Motor neuron (in vitro differentiated cells): ENCODE measurements at regions not wholly inside any gene's neighbourhood (a gene's known extent, or its start where the extent isn't known, plus 50 kb on each side); places are given as distances from the start of the nearest gene placed in this dataset.

ENCODE experiments used
- ATAC-seq, 8 experiments: fragments of 200-7000 bp; cut with Tn5 transposase; replicated peaks in 6 of 8; 2 replicates each; pipeline ENCODE4 v1.8.0; 2021; ENCODE audit warnings: mild to moderate bottlenecking in 8 of 8, moderate library complexity in 8 of 8
- H3K27ac ChIP-seq, 2 donors: fragments of 250-450 bp; sonication (Bioruptor Pico); 2 replicates each; pipeline ENCODE4 v1.9.0; 2021; ENCODE audit warnings: antibody characterized with exemption in 2 of 2, mild to moderate bottlenecking in 2 of 2, moderate library complexity in 1 of 2
- H3K4me1 ChIP-seq, 2 donors: fragments of 250-450 bp; sonication (Bioruptor Pico); replicated peaks in 1 of 2; 2 replicates each; pipeline ENCODE4 v1.6.1; 2021; ENCODE audit warnings: antibody characterized with exemption in 2 of 2, mild to moderate bottlenecking in 2 of 2, moderate library complexity in 1 of 2
- H3K4me3 ChIP-seq, 5 donors: fragments of 250-450 bp; sonication (Bioruptor Pico); 2 replicates each; pipeline ENCODE4 v1.9.0; 2021; ENCODE audit warnings: antibody characterized with exemption in 5 of 5, mild to moderate bottlenecking in 5 of 5, moderate library complexity in 4 of 5
- WGBS, 10 experiments: fragments of 450-650 bp; shearing (Covaris generic); methylation state at CpG; one replicate each; pipeline ENCODE4 v1.0.0; 2022; 5-methylcytosine and 5-hydroxymethylcytosine counted together
- in situ Hi-C, 9 experiments: fragments of 400-800 bp; cut with MboI; loops; one replicate each; pipeline ENCODE4 v1.15.0; 2021; ENCODE audit warnings: low sequenced_read_pairs in 9 of 9, low pct_unique_long_range_greater_than_20kb in 2 of 9; ENCODE audit not compliant: unreplicated experiment in 9 of 9

GRCh38 chr3:163786416-163786815 is 1291.9 kb downstream of the SI start:
- 0% methylated on average over 1 of the region's 2 CpGs; no CpG with 5 or more reads in 9 of the 10 experiments for WGBS, 10 experiments
- in situ Hi-C loops: no loop called here

DNA sequence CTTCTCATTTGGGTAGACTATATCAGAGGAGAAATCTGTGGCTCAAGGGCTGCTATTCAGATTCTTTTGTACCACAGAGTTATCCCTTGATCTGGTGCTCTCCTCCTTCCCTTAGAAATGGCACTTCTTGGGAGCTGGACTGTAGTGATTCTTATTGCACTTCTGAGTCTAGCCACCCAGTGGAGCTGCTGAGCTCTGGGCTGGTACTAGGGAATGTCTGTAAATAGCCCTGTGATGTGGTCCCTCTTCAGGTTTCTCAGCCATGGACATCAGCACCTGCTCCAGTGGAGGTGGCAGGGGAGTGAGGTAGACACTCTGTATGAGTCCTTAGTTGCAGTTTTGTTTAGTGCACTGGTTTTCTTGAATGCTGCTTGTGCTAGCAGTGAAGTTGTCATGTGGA is 1292.6 kb downstream of the SI start:
- peak in 2 of 8 experiments; percentile 26 to 77 for ATAC-seq
- no peak overlapping the region for H3K4me3 ChIP-seq
- H3K27ac ChIP-seq: no peak overlapping the region
- H3K4me1 ChIP-seq: no peaks in the 10 kb centered on the region
- in situ Hi-C loops: no loop called here

More at GRCh38 chr3:163786416-163786815, 1291.9 kb downstream of the SI start:
- H3K4me3 ChIP-seq: no peak overlapping the region
- peak in 1 of 8 experiments; percentile 52 for ATAC-seq
- no peak overlapping the region for H3K27ac ChIP-seq
- no peaks in the 10 kb centered on the region for H3K4me1 ChIP-seq

DNA sequence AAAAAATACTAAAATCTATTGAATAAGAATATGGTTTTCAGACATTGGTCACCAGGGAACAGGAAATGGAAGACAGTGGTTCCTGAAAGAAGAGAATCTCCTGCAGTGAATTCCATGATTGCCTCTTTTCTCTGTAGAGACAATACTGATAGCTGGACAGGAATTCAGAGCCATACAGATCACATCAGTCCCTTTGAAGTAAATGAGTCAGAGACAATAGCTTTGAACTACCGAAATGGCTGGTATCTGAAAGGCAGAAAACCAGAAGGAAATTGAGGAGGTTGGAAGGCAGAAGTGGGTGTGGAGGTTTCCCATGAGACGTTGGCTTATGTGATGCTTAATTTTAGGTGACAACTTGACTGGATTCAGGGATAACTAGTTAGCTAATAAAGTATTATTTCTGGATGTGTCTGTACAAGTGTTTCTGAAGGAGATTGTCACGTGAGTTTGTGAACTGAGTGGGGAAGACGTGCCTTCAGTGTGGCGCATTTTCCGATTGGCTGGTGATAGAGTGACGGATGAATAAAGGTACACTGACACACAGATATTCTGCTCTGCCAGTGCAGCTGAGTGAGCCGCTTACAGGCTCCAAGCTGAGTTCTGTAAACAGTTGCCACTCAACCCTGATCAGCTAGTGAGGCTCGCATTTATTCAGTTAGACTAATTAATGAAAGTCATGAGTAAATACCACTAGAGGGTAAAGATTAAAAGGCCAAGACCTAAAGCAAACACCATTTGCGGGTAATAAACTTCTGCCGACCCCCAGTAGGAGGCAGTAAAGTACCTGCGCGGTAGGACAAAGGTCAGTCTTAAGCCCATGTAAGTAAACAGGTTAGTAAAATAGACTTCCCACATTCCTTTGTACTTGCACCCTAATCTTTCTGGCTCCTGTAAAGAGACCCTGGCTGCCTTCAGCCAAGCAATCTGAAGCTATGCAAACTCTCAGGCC is 1298.6 kb downstream of the SI start:
- no peak overlapping the region for H3K4me3 ChIP-seq
- in situ Hi-C loops: no loop called here
- H3K27ac ChIP-seq: no peak overlapping the region
- no peak for ATAC-seq
- 34 to 89% (median 75%) methylated on average over 1 to 13 of the region's 13 CpGs; no CpG with 5 or more reads in 3 of the 10 experiments for WGBS, 10 experiments
- H3K4me1 ChIP-seq: no peaks in the 10 kb centered on the region

GRCh38 chr3:163776743-163777142 is 1301.6 kb downstream of the SI start:
- in situ Hi-C loops: no loop called here
- no peak for ATAC-seq

GRCh38 chr3:163773136-163773535 is 1305.2 kb downstream of the SI start:
- no peak for ATAC-seq
- H3K4me3 ChIP-seq: no peak overlapping the region
- in situ Hi-C loops: no loop called here

More at GRCh38 chr3:163776743-163777142, 1301.6 kb downstream of the SI start:
- Histone ChIP-seq H3K27ac (no peak overlapping the region), H3K4me1 (no peaks in the 10 kb centered on the region), H3K4me3 (no peak overlapping the region)

DNA sequence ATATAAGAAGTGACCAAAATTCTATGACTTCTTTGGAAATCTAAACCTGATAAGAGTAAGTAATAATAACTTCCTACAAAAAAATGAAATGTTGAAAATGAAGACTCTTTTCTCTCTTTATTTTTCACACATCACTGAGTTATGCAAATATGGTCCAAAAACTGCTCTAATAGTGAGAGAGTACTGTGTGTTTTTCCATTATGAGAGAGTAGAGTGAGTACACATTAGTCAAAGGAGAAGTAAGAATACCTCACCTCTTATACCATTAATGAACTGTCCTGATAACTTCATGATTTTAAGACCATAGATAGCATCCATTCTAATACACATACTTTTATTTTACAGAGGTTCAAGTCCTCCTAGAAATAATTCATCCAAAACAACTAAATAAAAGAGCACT is 1310.2 kb downstream of the SI start:
- H3K4me3 ChIP-seq: no peak overlapping the region
- H3K27ac ChIP-seq: no peak overlapping the region
- no peak for ATAC-seq
- H3K4me1 ChIP-seq: no peaks in the 10 kb centered on the region
- in situ Hi-C loops: no loop called here

More at GRCh38 chr3:163773136-163773535, 1305.2 kb downstream of the SI start:
- no peaks in the 10 kb centered on the region for H3K4me1 ChIP-seq
- no peak overlapping the region for H3K27ac ChIP-seq

GRCh38 chr3:163766112-163766511 is 1312.2 kb downstream of the SI start:
- in situ Hi-C loops: no loop called here
- H3K27ac ChIP-seq: no peak overlapping the region
- peak in 3 of 8 experiments; percentile 62 to 99 (median 83) for ATAC-seq
- no peaks in the 10 kb centered on the region for H3K4me1 ChIP-seq
- H3K4me3 ChIP-seq: no peak overlapping the region

GRCh38 chr3:163753033-163753432 is 1325.3 kb downstream of the SI start:
- no peak for ATAC-seq
- no peak overlapping the region for H3K4me3 ChIP-seq
- 13 to 71% (median 28%) methylated on average over 1 of the region's 1 CpG; no CpG with 5 or more reads in 6 of the 10 experiments for WGBS, 10 experiments
- in situ Hi-C loops: no loop called here
- H3K4me1 ChIP-seq: no peaks in the 10 kb centered on the region
- H3K27ac ChIP-seq: no peak overlapping the region

- ATAC-seq: no peak
- Histone ChIP-seq H3K4me1 (no peaks in the 10 kb centered on the region), H3K27ac (no peak overlapping the region), H3K4me3 (no peak overlapping the region)
- in situ Hi-C loops: no loop called here
- 7 to 71% (median 50%) methylated on average over 1 to 2 of the region's 2 CpGs; no CpG with 5 or more reads in 1 of the 10 experiments for WGBS, 10 experiments
Measured at GRCh38 chr3:163745204-163745603, 1333.1 kb downstream of the SI start.

DNA sequence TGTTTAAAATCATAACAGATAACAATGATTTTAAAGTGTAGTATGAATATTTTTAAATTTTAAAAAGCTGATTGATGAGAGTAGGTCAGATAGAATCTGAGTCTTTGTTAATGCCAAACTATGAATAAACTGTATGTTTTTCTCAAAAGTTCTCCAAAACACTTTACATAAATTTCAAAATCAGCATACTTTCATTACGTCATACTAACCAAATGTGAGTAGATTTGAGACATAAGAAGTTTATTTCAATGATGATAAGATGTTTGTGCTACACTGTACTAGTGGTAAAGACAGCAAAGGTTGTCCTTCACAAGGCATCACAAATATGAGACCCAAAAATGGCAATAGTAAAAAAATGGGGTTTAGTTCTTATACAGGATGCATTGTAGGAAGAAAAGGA is 1342.9 kb downstream of the SI start:
- Histone ChIP-seq H3K27ac (no peak overlapping the region), H3K4me1 (no peaks in the 10 kb centered on the region), H3K4me3 (no peak overlapping the region)
- 0 to 100% (median 83%) methylated on average over 1 of the region's 1 CpG; no CpG with 5 or more reads in 2 of the 10 experiments for WGBS, 10 experiments
- ATAC-seq: no peak
- in situ Hi-C loops: no loop called here

- Histone ChIP-seq H3K27ac (no peak overlapping the region), H3K4me3 (no peak overlapping the region), H3K4me1 (no peaks in the 10 kb centered on the region)
- in situ Hi-C loops: no loop called here
- WGBS, 10 experiments: 5 to 100% (median 88%) methylated on average over 1 to 2 of the region's 2 CpGs
- no peak for ATAC-seq
Measured at GRCh38 chr3:163730684-163731083, 1347.6 kb downstream of the SI start.

GRCh38 chr3:163726125-163726524 is 1352.2 kb downstream of the SI start:
- Histone ChIP-seq H3K4me3 (no peak overlapping the region), H3K27ac (no peak overlapping the region), H3K4me1 (no peaks in the 10 kb centered on the region)
- 0 to 75% (median 60%) methylated on average over 1 to 2 of the region's 2 CpGs; no CpG with 5 or more reads in 3 of the 10 experiments for WGBS, 10 experiments
- in situ Hi-C loops: no loop called here
- no peak for ATAC-seq

GRCh38 chr3:163722405-163722804 is 1355.9 kb downstream of the SI start:
- Histone ChIP-seq H3K4me1 (no peaks in the 10 kb centered on the region), H3K27ac (no peak overlapping the region), H3K4me3 (no peak overlapping the region)
- 0 to 67% (median 29%) methylated on average over 1 to 2 of the region's 2 CpGs; no CpG with 5 or more reads in 7 of the 10 experiments for WGBS, 10 experiments
- ATAC-seq: no peak
- in situ Hi-C loops: no loop called here

GRCh38 chr3:163721596-163721995 is 1356.7 kb downstream of the SI start:
- 83 to 100% (median 100%) methylated on average over 1 to 3 of the region's 6 CpGs; no CpG with 5 or more reads in 6 of the 10 experiments for WGBS, 10 experiments
- H3K4me3 ChIP-seq: no peak overlapping the region
- no peak for ATAC-seq
- H3K4me1 ChIP-seq: no peaks in the 10 kb centered on the region
- no peak overlapping the region for H3K27ac ChIP-seq
- in situ Hi-C loops: no loop called here
